ENCODE measurements at regions not wholly inside any gene's neighbourhood (a gene's known extent, or its start where the extent isn't known, plus 50 kb on each side); places are given as distances from the start of the nearest gene placed in this dataset.

- H2AFZ ChIP-seq (ENCODE audit: low read length) = no peak overlapping the region
- no peak overlapping the region for H2BK120ac ChIP-seq (replicated peaks; ENCODE audit: low read depth, low read length)
- H4K8ac ChIP-seq (ENCODE audit: extremely low read depth, insufficient read depth, low read length) = no peak overlapping the region
- no peaks in the 10 kb centered on the region for H3K79me1 ChIP-seq (ENCODE audit: low read depth, low read length)
- FAIRE-seq (no peak), DNase-seq (ENCODE audit: low read depth in 1 of 2, low spot score in 2 of 2) (no peak)
- no peak overlapping the region for H3K18ac ChIP-seq (ENCODE audit: extremely low read depth, low read length)
- H3K4me2 ChIP-seq (ENCODE audit: insufficient read depth in 1 of 2, low read depth in 2 of 2, low read length in 2 of 2) = no peak overlapping the region
- H2BK15ac ChIP-seq (ENCODE audit: low read length) = no peak overlapping the region
- H2BK5ac ChIP-seq (ENCODE audit: low read depth, low read length) = no peak overlapping the region
- no peak overlapping the region for H3K4ac ChIP-seq (replicated peaks; ENCODE audit: insufficient read length, low read depth, low read length)
- peaks cover 0 to 8% (median 4%) of the 10 kb centered on the region in 4 experiments; a peak in 6 of 7 replicates for H3K4me1 ChIP-seq (replicated peaks in 1 of 4; ENCODE audit: control insufficient read depth in 3 of 4, insufficient read depth in 4 of 4, low read length in 3 of 4)
- H2BK20ac ChIP-seq (ENCODE audit: low read length) = no peak overlapping the region
- H4K91ac ChIP-seq (replicated peaks; ENCODE audit: insufficient read length, low read length) = no peak overlapping the region
- no peak overlapping the region for H3K4me3 ChIP-seq (ENCODE audit: extremely low read depth in 1 of 4, insufficient read depth in 2 of 4, low read depth in 3 of 4, low read length in 4 of 4)
- H3K14ac ChIP-seq (ENCODE audit: insufficient read length) = no peak overlapping the region
- H3K23me2 ChIP-seq (ENCODE audit: low read depth, low read length) = peaks cover 12% of the 10 kb centered on the region; the same call in 1 of the 2 replicates
- CTCF ChIA-PET (ENCODE audit: partially characterized antibody) = interaction anchor here (0.6 to 2.1 kb wide), 10 partner anchors 9 to 150 kb away, joined by 3 to 19 read pairs (median 4); no protein-coding TSS in a partner anchor
- WGBS, 2 experiments (ENCODE audit: extremely low coverage in 1 of 2, insufficient coverage in 1 of 2, insufficient read length in 1 of 2, insufficient replicate concordance in 2 of 2, low coverage in 1 of 2, low lambda C conversion rate in 2 of 2, missing lambda C conversion rate in 1 of 2) = 79% methylated on average over 14 of the region's 14 CpGs; no CpG with 5 or more reads in 1 of the 2 experiments
- no peak overlapping the region for H3K9ac ChIP-seq (replicated peaks in 1 of 4; ENCODE audit: extremely low read depth in 1 of 4, low read depth in 3 of 4, low read length in 3 of 4)
- TF ChIP-seq EZH2 (IDR thresholded peaks at IDR 0.05; ENCODE audit: low read depth, low read length, severe bottlenecking) = no peak
- TF ChIP-seq SP1 (IDR thresholded peaks at IDR 0.05; ENCODE audit: low read depth, low read length) = no peak
- no peak for TF ChIP-seq EGR1 (IDR thresholded peaks at IDR 0.05; ENCODE audit: borderline replicate concordance, low read depth, low read length)
- TF ChIP-seq BCL11A (IDR thresholded peaks at IDR 0.05; ENCODE audit: low read depth in 2 of 2, low read length in 2 of 2) = no peak
- no peak for TF ChIP-seq CEBPB (IDR thresholded peaks at IDR 0.05; ENCODE audit: low read depth, low read length)
- TF ChIP-seq TAF1 (IDR thresholded peaks at IDR 0.05; ENCODE audit: low read depth, low read length) = no peak
- no peak for TF ChIP-seq E2F6 (IDR thresholded peaks at IDR 0.05)
- TF ChIP-seq ATF2 (IDR thresholded peaks at IDR 0.05; ENCODE audit: low read length) = no peak
- TF ChIP-seq MAFK (IDR thresholded peaks at IDR 0.05; ENCODE audit: low read depth, low read length) = no peak
- no peak for TF ChIP-seq SUZ12 (IDR thresholded peaks at IDR 0.05; ENCODE audit: low read length)
- no peak for TF ChIP-seq CREB1 (IDR thresholded peaks at IDR 0.05)
- TF ChIP-seq TAF7 (optimal IDR thresholded peaks at IDR 0.05; ENCODE audit: borderline replicate concordance, low read depth, low read length) = no peak
- H3K27ac ChIP-seq (ENCODE audit: low read depth, low read length) = no peak overlapping the region
- peaks cover 3 to 4% of the 10 kb centered on the region in 2 experiments for H4K20me1 ChIP-seq (replicated peaks in 1 of 2; ENCODE audit: control insufficient read depth in 1 of 2, insufficient read depth in 2 of 2, low read length in 2 of 2)
- 0 out of 4 replicates have a peak, but pooled peaks cover 5% of the 10 kb centered on the region in 2 experiments for H3K9me3 ChIP-seq (ENCODE audit: insufficient read depth in 2 of 2, low read depth in 1 of 2, low read length in 1 of 2)
- no peak overlapping the region for H3K56ac ChIP-seq (replicated peaks; ENCODE audit: insufficient read length, low read depth, low read length)
- H2AK5ac ChIP-seq (ENCODE audit: low read depth, low read length) = no peak overlapping the region
- no peak overlapping the region for H2BK12ac ChIP-seq (ENCODE audit: low read depth, low read length)
- POLR2A ChIA-PET (ENCODE audit: partially characterized antibody) = interaction anchor here (0.6 kb wide), 1 partner anchor 87 kb away, joined by 4 read pairs; no protein-coding TSS in a partner anchor
- H3K79me2 ChIP-seq (ENCODE audit: control insufficient read depth in 1 of 2, insufficient read depth in 2 of 2, low read length in 2 of 2) = no peaks in the 10 kb centered on the region
- H3K23ac ChIP-seq (ENCODE audit: insufficient read length) = no peak overlapping the region
- no peak overlapping the region for H4K5ac ChIP-seq (ENCODE audit: insufficient read length, low read depth, low read length)
- H3K36me3 ChIP-seq (ENCODE audit: control insufficient read depth in 2 of 4, insufficient read depth in 4 of 4, low read length in 3 of 4) = no peaks in the 10 kb centered on the region
- no peaks in the 10 kb centered on the region for H3K27me3 ChIP-seq (replicated peaks in 1 of 4; ENCODE audit: control insufficient read depth in 3 of 4, extremely low read depth in 1 of 4, insufficient read depth in 3 of 4, low read length in 3 of 4)
Observed at GRCh38 chr7:155404976-155405375, 53.0 kb upstream of the EN2 start.
